ENCODE measurements at regions not wholly inside any gene's neighbourhood (a gene's known extent, or its start where the extent isn't known, plus 50 kb on each side); places are given as distances from the start of the nearest gene placed in this dataset.

DNA sequence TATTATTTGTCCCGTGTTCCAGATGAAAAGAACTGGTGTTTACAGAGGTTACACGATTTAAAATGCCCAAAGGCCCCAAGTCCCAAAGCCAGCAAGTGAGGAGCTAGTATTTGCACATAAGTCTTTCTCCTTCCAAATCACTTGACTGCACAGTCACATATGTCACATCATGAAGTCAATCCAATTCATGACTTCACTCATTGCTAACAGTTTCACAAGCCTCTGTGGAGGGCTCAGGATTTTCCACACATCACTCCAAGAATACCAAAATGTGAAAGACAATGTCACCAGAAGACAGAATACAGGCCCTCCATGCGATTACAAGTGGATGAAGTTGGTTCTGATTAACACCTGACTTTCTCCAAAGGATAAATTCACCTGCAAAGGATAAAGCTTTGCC is 283.1 kb upstream of the UBE2E2 start:
- Histone ChIP-seq H3K4me1 (no peaks in the 10 kb centered on the region; a peak in 1 of 20 replicates), H3K27me3 (no peaks in the 10 kb centered on the region), H3K9me3 (replicated peaks in 1 of 11) (no peaks in the 10 kb centered on the region), H4K20me1 (no peaks in the 10 kb centered on the region), H3K4me3 (no peak overlapping the region), H3K36me3 (no peaks in the 10 kb centered on the region), H3K9ac (no peak overlapping the region), H3K4me2 (no peak overlapping the region), H3K27ac (no peak overlapping the region)
- TF ChIP-seq Cebpa-rat (IDR thresholded peaks at IDR 0.05), result no peak

DNA sequence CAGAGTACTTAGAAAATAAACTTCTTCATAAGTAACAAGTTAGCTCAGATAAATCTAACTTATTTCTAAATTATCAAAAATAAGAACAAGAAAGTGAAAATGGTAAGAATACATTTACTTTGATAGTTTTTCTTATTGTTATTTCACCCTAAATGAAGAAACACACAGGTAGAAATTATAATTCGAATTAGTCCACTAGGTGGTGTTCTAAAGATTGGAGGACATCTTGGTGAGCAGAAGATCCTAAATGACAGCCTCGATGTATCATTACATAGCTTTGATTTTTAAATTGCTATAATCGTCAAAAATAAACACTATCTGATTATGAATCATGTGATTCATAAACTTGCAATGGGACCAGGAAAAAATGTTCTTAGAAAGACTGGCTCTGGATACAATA is 280.8 kb upstream of the UBE2E2 start:
- Histone ChIP-seq H4K20me1 (no peaks in the 10 kb centered on the region), H3K27ac (no peak overlapping the region), H3K9ac (no peak overlapping the region), H3K9me3 (replicated peaks in 1 of 11) (no peaks in the 10 kb centered on the region), H3K4me1 (no peaks in the 10 kb centered on the region; a peak in 1 of 20 replicates), H3K36me3 (no peaks in the 10 kb centered on the region), H3K27me3 (no peaks in the 10 kb centered on the region), H3K4me3 (no peak overlapping the region), H3K4me2 (no peak overlapping the region)
- no peak for TF ChIP-seq Cebpa-rat (IDR thresholded peaks at IDR 0.05)

DNA sequence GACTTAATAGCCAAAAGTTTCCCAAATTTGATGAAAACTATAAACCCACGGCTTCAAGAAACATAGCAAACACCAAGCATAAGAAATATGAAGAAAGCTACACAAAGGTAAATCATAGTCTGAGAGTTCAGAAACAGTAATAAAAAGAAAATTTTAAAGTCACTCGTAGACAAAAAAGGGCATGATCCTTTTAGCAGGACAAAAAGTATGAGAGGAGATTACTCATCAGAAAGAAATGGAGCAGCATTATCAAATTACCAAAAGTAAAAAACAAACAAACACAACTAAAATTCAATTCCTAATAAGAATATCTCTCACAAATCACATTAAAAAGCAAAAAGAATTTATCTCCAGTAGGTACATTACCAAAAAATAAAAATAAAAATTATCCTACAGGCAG is 279.4 kb upstream of the UBE2E2 start:
- H3K36me3 ChIP-seq, result no peaks in the 10 kb centered on the region
- no peak for TF ChIP-seq Cebpa-rat (IDR thresholded peaks at IDR 0.05)
- H3K9ac ChIP-seq, result no peak overlapping the region
- H3K27ac ChIP-seq, result no peak overlapping the region
- no peaks in the 10 kb centered on the region for H3K4me1 ChIP-seq
- no peaks in the 10 kb centered on the region for H3K9me3 ChIP-seq (replicated peaks in 1 of 11)
- no peaks in the 10 kb centered on the region for H3K27me3 ChIP-seq
- no peak overlapping the region for H3K4me2 ChIP-seq
- no peak overlapping the region for H3K4me3 ChIP-seq
- H4K20me1 ChIP-seq, result no peaks in the 10 kb centered on the region

DNA sequence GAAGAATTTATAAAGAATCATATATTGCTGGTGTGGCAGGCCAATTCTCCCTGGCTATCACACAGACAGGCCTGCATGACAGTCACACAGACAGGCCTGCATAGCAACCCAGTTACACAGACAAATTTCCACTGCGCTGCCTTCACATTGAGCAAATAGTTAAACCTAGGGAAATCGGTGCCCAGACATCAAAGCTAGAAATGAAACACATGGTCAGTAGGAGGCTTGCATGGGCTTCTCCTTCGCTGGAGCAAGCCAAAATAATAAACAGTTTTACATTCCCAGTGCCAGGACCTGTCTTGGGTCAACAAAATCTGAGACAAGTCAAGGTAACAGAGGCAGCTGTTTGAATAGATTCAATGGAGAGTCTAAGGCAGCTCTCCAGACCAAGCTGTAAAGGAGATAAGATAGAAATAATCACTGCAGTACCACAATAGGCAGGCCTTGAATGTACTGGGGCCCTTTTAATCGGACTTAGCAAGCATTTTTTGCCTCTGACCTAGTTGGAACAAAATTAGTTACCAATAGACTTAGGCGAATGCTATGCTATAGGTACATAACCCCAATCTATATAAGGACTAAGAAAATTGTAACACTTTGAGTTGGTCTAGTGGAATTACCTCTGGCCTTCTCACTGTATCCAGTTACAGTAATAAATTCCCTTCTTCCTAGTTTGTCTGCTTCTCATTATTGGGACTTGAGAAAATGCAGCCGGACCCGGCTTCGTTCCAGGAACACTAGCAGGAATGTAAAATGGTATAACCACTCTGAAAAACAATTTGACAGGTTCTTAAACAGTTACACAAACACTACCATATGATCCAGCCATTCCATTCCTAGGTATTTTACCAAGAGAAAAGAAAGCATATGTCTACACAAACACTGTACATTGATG is 274.7 kb upstream of the UBE2E2 start:
- Histone ChIP-seq H3K27ac (no peak overlapping the region), H4K20me1 (no peaks in the 10 kb centered on the region), H3K27me3 (no peaks in the 10 kb centered on the region), H3K4me3 (no peak overlapping the region), H3K9me3 (replicated peaks in 1 of 11) (no peaks in the 10 kb centered on the region), H3K9ac (no peak overlapping the region), H3K4me1 (no peaks in the 10 kb centered on the region), H3K4me2 (no peak overlapping the region), H3K36me3 (no peaks in the 10 kb centered on the region)
- no peak for TF ChIP-seq Cebpa-rat (IDR thresholded peaks at IDR 0.05)

DNA sequence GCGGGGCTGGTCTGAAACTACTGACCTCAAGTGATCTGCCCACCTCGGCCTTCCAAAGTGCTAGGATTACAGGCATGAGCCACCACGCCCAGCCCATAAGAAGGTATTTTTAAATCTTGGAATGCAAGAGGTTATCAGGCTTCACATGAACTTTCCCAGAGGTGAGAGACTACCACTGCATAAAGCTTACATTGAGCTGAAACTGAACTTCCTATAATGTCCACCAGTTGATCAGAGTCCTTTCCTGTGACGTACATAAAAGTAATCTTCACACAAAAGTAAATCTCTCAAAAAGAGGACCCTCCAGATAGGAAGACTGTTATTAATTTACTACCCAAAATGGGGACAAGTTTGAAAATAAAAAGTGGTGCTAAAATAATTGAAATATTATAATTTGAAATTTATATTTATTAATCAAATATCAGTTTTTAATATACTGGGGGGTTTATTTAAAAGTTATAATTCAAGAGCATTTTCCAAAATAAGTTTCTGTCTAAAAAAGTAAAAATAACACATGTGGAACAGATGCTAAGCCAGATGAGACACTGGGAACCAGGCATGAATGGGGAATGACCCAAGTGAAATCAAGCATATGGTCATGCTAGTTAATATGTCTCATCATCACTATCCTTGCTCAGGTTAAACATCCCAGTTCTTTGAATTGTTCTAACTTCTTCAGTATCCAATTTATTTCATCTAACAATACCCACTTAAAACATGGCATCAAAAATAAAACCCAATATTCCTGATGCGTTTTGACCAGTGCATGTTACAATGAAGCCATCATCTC is 269.9 kb upstream of the UBE2E2 start:
- H3K27ac ChIP-seq, result no peak overlapping the region
- H3K9ac ChIP-seq, result no peak overlapping the region
- no peak for TF ChIP-seq Cebpa-rat (IDR thresholded peaks at IDR 0.05)
- no peaks in the 10 kb centered on the region for H3K36me3 ChIP-seq
- no peaks in the 10 kb centered on the region for H3K27me3 ChIP-seq
- H3K4me3 ChIP-seq, result no peak overlapping the region
- no peaks in the 10 kb centered on the region for H4K20me1 ChIP-seq
- no peak overlapping the region for H3K4me2 ChIP-seq
- no peaks in the 10 kb centered on the region for H3K9me3 ChIP-seq (replicated peaks in 1 of 11)
- no peaks in the 10 kb centered on the region for H3K4me1 ChIP-seq

DNA sequence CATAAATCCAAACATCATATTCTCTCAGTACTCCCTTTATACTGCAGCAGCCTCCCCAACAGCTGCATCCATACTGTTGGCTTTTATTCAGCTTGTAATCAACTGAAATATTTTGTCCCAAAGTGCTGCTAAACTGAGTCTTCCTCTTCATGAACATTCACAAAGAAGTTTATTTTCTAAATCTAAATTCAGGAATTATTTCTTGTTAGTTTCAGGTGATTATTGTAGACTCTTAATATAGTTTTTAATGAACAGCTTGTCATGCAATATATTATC is 269.3 kb upstream of the UBE2E2 start:
- no peaks in the 10 kb centered on the region for H3K27me3 ChIP-seq
- no peak overlapping the region for H3K9ac ChIP-seq
- H3K4me3 ChIP-seq, result no peak overlapping the region
- no peaks in the 10 kb centered on the region for H3K4me1 ChIP-seq
- H3K4me2 ChIP-seq, result no peak overlapping the region
- H4K20me1 ChIP-seq, result no peaks in the 10 kb centered on the region
- H3K9me3 ChIP-seq (replicated peaks in 1 of 11), result no peaks in the 10 kb centered on the region
- no peak overlapping the region for H3K27ac ChIP-seq
- TF ChIP-seq Cebpa-rat (IDR thresholded peaks at IDR 0.05), result no peak
- H3K36me3 ChIP-seq, result no peaks in the 10 kb centered on the region

DNA sequence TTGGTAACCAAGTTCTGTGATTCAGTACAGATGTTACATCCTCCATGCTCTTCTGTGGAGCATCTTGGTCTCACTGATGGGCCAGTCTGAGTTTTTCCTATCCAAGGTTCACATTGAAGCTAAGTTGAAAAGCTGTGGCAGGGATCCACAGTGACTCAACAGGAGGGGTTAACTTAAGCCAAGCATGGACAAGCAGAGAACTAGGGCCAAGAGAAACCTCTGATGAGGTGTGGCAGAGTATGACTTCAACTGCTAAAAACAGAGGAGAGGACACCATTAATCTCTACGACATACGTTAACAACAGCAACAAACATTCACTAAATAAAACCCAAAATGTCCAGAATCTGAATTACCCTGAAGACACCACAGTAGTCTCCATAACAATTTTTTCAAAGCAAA is 268.1 kb upstream of the UBE2E2 start:
- no peaks in the 10 kb centered on the region for H3K27me3 ChIP-seq
- no peaks in the 10 kb centered on the region for H3K4me1 ChIP-seq
- no peaks in the 10 kb centered on the region for H4K20me1 ChIP-seq
- H3K4me2 ChIP-seq, result no peak overlapping the region
- no peak for TF ChIP-seq Cebpa-rat (IDR thresholded peaks at IDR 0.05)
- H3K36me3 ChIP-seq, result no peaks in the 10 kb centered on the region
- H3K27ac ChIP-seq, result no peak overlapping the region
- no peak overlapping the region for H3K4me3 ChIP-seq
- no peak overlapping the region for H3K9ac ChIP-seq
- no peaks in the 10 kb centered on the region for H3K9me3 ChIP-seq (replicated peaks in 1 of 11)

DNA sequence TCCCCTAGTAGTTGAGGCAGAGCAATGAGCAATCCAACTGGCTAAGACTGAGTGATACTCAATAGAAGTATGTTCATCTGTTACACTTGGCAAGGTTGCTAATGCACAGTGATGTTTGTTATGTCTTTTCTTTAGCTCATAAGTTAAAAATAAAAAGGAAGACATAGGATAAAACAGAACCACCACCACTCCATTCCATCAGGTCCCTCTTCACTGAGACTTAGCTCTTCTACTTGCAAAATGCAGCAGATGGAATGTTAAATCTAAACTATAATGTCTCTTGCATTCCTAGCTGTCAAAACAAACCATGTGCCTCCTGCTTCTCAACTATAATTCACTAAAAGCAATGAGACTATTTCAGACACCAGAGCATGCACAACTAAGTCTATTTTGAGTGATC is 265.6 kb upstream of the UBE2E2 start:
- H3K4me2 ChIP-seq, result no peak overlapping the region
- no peaks in the 10 kb centered on the region for H3K4me1 ChIP-seq
- no peak overlapping the region for H3K27ac ChIP-seq
- no peak overlapping the region for H3K4me3 ChIP-seq
- no peaks in the 10 kb centered on the region for H3K27me3 ChIP-seq
- no peaks in the 10 kb centered on the region for H4K20me1 ChIP-seq
- H3K9ac ChIP-seq, result no peak overlapping the region
- H3K36me3 ChIP-seq, result no peaks in the 10 kb centered on the region
- no peaks in the 10 kb centered on the region for H3K9me3 ChIP-seq (replicated peaks in 1 of 11)
- no peak for TF ChIP-seq Cebpa-rat (IDR thresholded peaks at IDR 0.05)

DNA sequence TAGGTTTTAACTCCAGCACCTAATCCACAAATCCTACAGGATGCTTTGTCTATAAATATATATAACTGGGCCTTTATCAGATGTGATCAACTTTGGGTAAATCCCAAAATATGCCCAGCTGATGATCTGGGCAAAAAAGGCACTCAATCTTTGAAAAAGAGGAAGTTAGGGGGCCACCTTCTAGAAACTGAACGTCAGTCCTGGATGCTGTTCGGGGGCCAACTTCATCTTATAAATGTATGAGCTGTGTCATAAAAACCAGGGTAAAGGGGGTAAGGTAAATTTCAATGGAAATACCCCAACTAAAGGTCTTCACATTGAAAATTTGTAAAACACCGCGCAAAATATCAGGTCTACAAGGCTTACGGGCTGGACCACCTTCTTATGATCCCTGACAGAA is 264.4 kb upstream of the UBE2E2 start:
- no peak for TF ChIP-seq Cebpa-rat (IDR thresholded peaks at IDR 0.05)
- no peak overlapping the region for H3K4me3 ChIP-seq
- H3K4me1 ChIP-seq, result no peaks in the 10 kb centered on the region
- H3K27me3 ChIP-seq, result no peaks in the 10 kb centered on the region
- H3K27ac ChIP-seq, result no peak overlapping the region
- H3K9me3 ChIP-seq (replicated peaks in 1 of 11), result no peaks in the 10 kb centered on the region
- no peaks in the 10 kb centered on the region for H4K20me1 ChIP-seq
- H3K36me3 ChIP-seq, result no peaks in the 10 kb centered on the region
- H3K9ac ChIP-seq, result no peak overlapping the region
- H3K4me2 ChIP-seq, result no peak overlapping the region

DNA sequence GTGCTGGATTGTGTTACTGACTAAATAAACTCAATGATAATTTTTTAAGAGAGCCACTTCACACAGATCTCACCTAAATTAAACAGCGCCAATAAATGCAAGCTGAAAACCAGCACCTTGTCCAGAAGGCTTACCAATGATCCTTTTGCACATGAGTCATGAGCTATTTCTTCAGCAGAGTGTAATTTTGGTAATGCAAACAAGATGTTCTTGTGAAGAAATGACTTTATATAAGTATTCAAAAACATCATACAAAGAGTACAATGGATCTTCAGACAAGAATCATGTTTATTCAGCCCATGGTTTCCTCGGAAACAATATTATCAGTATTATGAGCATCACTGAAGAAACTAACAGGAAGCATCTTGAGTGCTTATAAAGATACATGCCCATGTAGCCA is 263.8 kb upstream of the UBE2E2 start:
- no peaks in the 10 kb centered on the region for H3K4me1 ChIP-seq
- no peak overlapping the region for H3K4me2 ChIP-seq
- no peak overlapping the region for H3K9ac ChIP-seq
- no peaks in the 10 kb centered on the region for H3K36me3 ChIP-seq
- no peaks in the 10 kb centered on the region for H3K27me3 ChIP-seq
- no peak overlapping the region for H3K4me3 ChIP-seq
- H3K9me3 ChIP-seq (replicated peaks in 1 of 11), result no peaks in the 10 kb centered on the region
- TF ChIP-seq Cebpa-rat (IDR thresholded peaks at IDR 0.05), result no peak
- H4K20me1 ChIP-seq, result no peaks in the 10 kb centered on the region
- H3K27ac ChIP-seq, result no peak overlapping the region
